ENCODE measurements at regions not wholly inside any gene's neighbourhood (a gene's known extent, or its start where the extent isn't known, plus 50 kb on each side); places are given as distances from the start of the nearest gene placed in this dataset.

DNA sequence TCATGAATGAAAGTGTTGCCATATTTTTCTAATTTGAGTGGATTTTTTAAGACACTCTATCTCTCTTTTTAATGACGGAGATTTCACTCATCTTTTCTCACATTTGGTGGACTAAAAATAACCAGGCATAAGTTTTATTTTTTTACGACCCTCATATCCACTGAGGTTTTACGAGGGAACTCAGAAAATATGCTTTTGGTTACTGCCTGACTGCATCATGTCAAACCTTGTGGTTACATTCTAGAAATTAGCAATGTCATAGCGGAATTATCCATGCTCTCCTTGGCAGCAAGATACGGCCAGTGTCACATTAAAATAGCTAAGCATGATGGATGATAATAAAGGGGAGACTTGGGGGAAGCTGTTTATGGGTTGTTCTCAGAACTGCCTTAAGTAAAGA, 428.6 kb upstream of the FSHR start:
- Histone ChIP-seq H4K20me1 (ENCODE audit: insufficient read depth, low read length) (no peaks in the 10 kb centered on the region), H3K9ac (ENCODE audit: low read length) (no peak overlapping the region), H3K27me3 (ENCODE audit: insufficient read depth, low read length) (no peaks in the 10 kb centered on the region), H3K9me3 (ENCODE audit: insufficient read depth, low read depth, low read length) (no peaks in the 10 kb centered on the region), H3K4me1 (ENCODE audit: insufficient read depth, low read length) (no peaks in the 10 kb centered on the region), H3K79me2 (ENCODE audit: insufficient read depth, low read length) (no peaks in the 10 kb centered on the region), H3K4me2 (ENCODE audit: low read length) (no peak overlapping the region), H3K4me3 (ENCODE audit: insufficient read depth, low read depth, low read length) (no peak overlapping the region), H3K27ac (ENCODE audit: low read depth, low read length) (no peak overlapping the region), H2AFZ (ENCODE audit: low read depth, low read length) (no peak overlapping the region), H3K36me3 (ENCODE audit: insufficient read depth, low read length) (no peaks in the 10 kb centered on the region)
- H3K36me3 Mint-ChIP-seq (ENCODE audit: low read depth, unreplicated experiment): no peaks in the 10 kb centered on the region
- H3K27ac Mint-ChIP-seq (ENCODE audit: unreplicated experiment): no peak overlapping the region
- no peaks in the 10 kb centered on the region for H3K4me1 Mint-ChIP-seq (ENCODE audit: low read depth, unreplicated experiment)
- no peak for TF ChIP-seq EZH2 (IDR thresholded peaks at IDR 0.05; ENCODE audit: insufficient read depth, low read length)
- TF ChIP-seq, protein P1, sequence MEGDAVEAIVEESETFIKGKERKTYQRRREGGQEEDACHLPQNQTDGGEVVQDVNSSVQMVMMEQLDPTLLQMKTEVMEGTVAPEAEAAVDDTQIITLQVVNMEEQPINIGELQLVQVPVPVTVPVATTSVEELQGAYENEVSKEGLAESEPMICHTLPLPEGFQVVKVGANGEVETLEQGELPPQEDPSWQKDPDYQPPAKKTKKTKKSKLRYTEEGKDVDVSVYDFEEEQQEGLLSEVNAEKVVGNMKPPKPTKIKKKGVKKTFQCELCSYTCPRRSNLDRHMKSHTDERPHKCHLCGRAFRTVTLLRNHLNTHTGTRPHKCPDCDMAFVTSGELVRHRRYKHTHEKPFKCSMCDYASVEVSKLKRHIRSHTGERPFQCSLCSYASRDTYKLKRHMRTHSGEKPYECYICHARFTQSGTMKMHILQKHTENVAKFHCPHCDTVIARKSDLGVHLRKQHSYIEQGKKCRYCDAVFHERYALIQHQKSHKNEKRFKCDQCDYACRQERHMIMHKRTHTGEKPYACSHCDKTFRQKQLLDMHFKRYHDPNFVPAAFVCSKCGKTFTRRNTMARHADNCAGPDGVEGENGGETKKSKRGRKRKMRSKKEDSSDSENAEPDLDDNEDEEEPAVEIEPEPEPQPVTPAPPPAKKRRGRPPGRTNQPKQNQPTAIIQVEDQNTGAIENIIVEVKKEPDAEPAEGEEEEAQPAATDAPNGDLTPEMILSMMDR (IDR thresholded peaks at IDR 0.05; ENCODE audit: insufficient read depth, low read depth, low read length): no peak
- no peaks in the 10 kb centered on the region for H3K9me3 Mint-ChIP-seq (ENCODE audit: unreplicated experiment)
- DNase-seq (ENCODE audit: low read depth): no peak
- FAIRE-seq: no peak
- no peaks in the 10 kb centered on the region for H3K27me3 Mint-ChIP-seq (ENCODE audit: low read depth, unreplicated experiment)
- no peak overlapping the region for H3K4me3 Mint-ChIP-seq (ENCODE audit: unreplicated experiment)

DNA sequence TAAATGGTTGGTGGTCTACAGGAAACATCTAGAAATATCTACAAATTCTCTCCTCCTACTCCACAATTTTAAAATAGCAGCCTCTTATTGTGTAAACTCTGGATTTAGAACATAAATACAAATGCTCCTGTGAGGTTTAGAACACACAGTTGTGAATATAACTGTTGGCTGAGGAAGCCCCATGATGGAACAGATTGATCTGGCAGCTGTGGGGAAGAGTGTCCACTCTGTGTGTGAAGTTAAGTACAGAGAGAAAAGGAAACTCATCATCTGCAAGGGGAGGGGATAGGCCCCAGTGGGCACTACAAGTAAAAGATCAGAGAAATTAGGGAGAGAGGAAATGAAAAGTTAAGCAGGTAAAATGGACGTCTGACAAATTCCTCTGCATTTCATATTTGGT, 422.7 kb upstream of the FSHR start:
- DNase-seq (ENCODE audit: low read depth): no peak
- no peak for TF ChIP-seq EZH2 (IDR thresholded peaks at IDR 0.05; ENCODE audit: insufficient read depth, low read length)
- TF ChIP-seq, protein P1 (IDR thresholded peaks at IDR 0.05; ENCODE audit: insufficient read depth, low read depth, low read length): no peak
- Histone ChIP-seq H4K20me1 (ENCODE audit: insufficient read depth, low read length) (no peaks in the 10 kb centered on the region), H3K9ac (ENCODE audit: low read length) (no peak overlapping the region), H2AFZ (ENCODE audit: low read depth, low read length) (no peak overlapping the region), H3K27me3 (ENCODE audit: insufficient read depth, low read length) (no peaks in the 10 kb centered on the region), H3K4me3 (ENCODE audit: insufficient read depth, low read depth, low read length) (no peak overlapping the region), H3K36me3 (ENCODE audit: insufficient read depth, low read length) (no peaks in the 10 kb centered on the region), H3K27ac (ENCODE audit: low read depth, low read length) (no peak overlapping the region), H3K4me2 (ENCODE audit: low read length) (no peak overlapping the region), H3K9me3 (ENCODE audit: insufficient read depth, low read depth, low read length) (no peaks in the 10 kb centered on the region), H3K4me1 (ENCODE audit: insufficient read depth, low read length) (no peaks in the 10 kb centered on the region), H3K79me2 (ENCODE audit: insufficient read depth, low read length) (no peaks in the 10 kb centered on the region)
- Mint-ChIP-seq H3K4me3 (ENCODE audit: unreplicated experiment) (no peak overlapping the region), H3K36me3 (ENCODE audit: low read depth, unreplicated experiment) (no peaks in the 10 kb centered on the region), H3K27ac (ENCODE audit: unreplicated experiment) (no peak overlapping the region), H3K27me3 (ENCODE audit: low read depth, unreplicated experiment) (no peaks in the 10 kb centered on the region), H3K4me1 (ENCODE audit: low read depth, unreplicated experiment) (no peaks in the 10 kb centered on the region), H3K9me3 (ENCODE audit: unreplicated experiment) (no peaks in the 10 kb centered on the region)
- no peak for FAIRE-seq

DNA sequence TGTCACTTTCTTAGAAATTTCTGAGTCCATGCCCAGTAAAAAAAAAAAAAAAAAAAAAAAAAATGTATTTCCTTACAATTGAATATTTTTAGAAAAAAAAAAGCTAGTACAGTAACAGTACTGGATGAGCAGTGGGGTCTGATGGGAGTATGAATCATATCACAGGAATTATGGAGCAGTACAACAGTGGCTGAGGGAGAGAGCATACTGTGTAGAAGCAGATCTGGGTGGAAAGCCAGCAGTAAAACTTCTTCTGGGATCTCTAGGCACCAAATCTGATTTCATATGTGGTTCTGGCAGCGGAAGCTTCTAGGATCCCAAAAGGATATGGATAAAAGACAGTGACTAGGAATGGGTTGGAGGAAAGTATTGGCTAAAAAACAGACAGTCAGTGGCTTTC, 414.9 kb upstream of the FSHR start:
- H3K9me3 Mint-ChIP-seq (ENCODE audit: unreplicated experiment): no peaks in the 10 kb centered on the region
- H3K27ac Mint-ChIP-seq (ENCODE audit: unreplicated experiment): no peak overlapping the region

More for the DNA sequence above, 414.9 kb upstream of the FSHR start:
- H3K27me3 Mint-ChIP-seq (ENCODE audit: low read depth, unreplicated experiment): no peaks in the 10 kb centered on the region
- TF ChIP-seq, protein P1 (IDR thresholded peaks at IDR 0.05; ENCODE audit: insufficient read depth, low read depth, low read length): no peak
- no peak for TF ChIP-seq EZH2 (IDR thresholded peaks at IDR 0.05; ENCODE audit: insufficient read depth, low read length)
- H3K4me1 Mint-ChIP-seq (ENCODE audit: low read depth, unreplicated experiment): peaks cover 8% of the 10 kb centered on the region
- Histone ChIP-seq H4K20me1 (ENCODE audit: insufficient read depth, low read length) (no peaks in the 10 kb centered on the region), H3K4me3 (ENCODE audit: insufficient read depth, low read depth, low read length) (no peak overlapping the region), H2AFZ (ENCODE audit: low read depth, low read length) (no peak overlapping the region), H3K9me3 (ENCODE audit: insufficient read depth, low read depth, low read length) (no peaks in the 10 kb centered on the region), H3K9ac (ENCODE audit: low read length) (no peak overlapping the region), H3K27me3 (ENCODE audit: insufficient read depth, low read length) (no peaks in the 10 kb centered on the region), H3K36me3 (ENCODE audit: insufficient read depth, low read length) (no peaks in the 10 kb centered on the region), H3K4me1 (ENCODE audit: insufficient read depth, low read length) (no peaks in the 10 kb centered on the region), H3K4me2 (ENCODE audit: low read length) (no peak overlapping the region), H3K79me2 (ENCODE audit: insufficient read depth, low read length) (no peaks in the 10 kb centered on the region), H3K27ac (ENCODE audit: low read depth, low read length) (no peak overlapping the region)
- no peak for FAIRE-seq
- no peak overlapping the region for H3K4me3 Mint-ChIP-seq (ENCODE audit: unreplicated experiment)
- DNase-seq (ENCODE audit: low read depth): no peak
- no peaks in the 10 kb centered on the region for H3K36me3 Mint-ChIP-seq (ENCODE audit: low read depth, unreplicated experiment)
